ENCODE measurements at regions not wholly inside any gene's neighbourhood (a gene's known extent, or its start where the extent isn't known, plus 50 kb on each side); places are given as distances from the start of the nearest gene placed in this dataset.

DNA sequence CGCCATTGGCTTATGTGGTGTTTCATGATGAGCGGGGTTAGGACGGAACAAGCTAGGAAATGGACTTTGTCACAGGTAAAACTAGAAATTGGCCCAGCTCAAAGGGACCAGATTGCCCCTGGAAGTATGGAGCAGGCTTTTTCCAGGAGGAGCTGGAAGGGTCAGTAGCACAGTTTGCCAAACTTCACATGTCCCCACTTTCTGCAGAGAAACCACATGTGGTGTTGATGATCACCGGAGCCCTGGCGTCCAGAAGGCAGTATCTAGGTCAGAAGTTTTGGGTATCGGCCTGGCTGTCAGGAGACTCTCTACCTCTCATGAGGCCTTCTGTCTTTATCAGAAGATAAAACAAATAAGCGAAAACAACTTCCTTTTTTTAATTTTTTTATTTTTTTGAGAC, 248.5 kb downstream of the SOX9 start:
- H3K27ac ChIP-seq (ENCODE audit: insufficient read depth, low read depth, low read length), result no peak overlapping the region
- H3K4me3 ChIP-seq (replicated peaks in 1 of 3; ENCODE audit: insufficient read depth in 1 of 3, low read depth in 1 of 3, low read length in 3 of 3), result no peak overlapping the region
- no peak overlapping the region for H3K9ac ChIP-seq (replicated peaks; ENCODE audit: extremely low read depth, insufficient read depth, low read length)
- POLR2A ChIA-PET, result no interaction called here
- no peak for TF ChIP-seq JUN (IDR thresholded peaks at IDR 0.05; ENCODE audit: borderline replicate concordance, insufficient read depth, insufficient read length, low read depth)
- TF ChIP-seq EZH2 (IDR thresholded peaks at IDR 0.05; ENCODE audit: borderline replicate concordance, low read depth, low read length, severe bottlenecking), result no peak
- no peak for TF ChIP-seq POLR2A (IDR thresholded peaks at IDR 0.05; ENCODE audit: low read depth, low read length)
- TF ChIP-seq MYC (IDR thresholded peaks at IDR 0.05; ENCODE audit: low read depth, low read length), result no peak
- no peak for TF ChIP-seq CTCF (IDR thresholded peaks at IDR 0.05; ENCODE audit: extremely low read depth in 1 of 2, insufficient read depth in 1 of 2, low read depth in 1 of 2, low read length in 2 of 2)
- no peak for TF ChIP-seq FOS (IDR thresholded peaks at IDR 0.05; ENCODE audit: borderline replicate concordance, insufficient read depth, low read length)
- TF ChIP-seq POLR2AphosphoS5 (IDR thresholded peaks at IDR 0.05; ENCODE audit: insufficient read depth, low read depth, low read length), result no peak
- TF ChIP-seq GATA2 (IDR thresholded peaks at IDR 0.05; ENCODE audit: insufficient read depth, insufficient read length, low read depth, low read length), result no peak
- TF ChIP-seq, protein P1, sequence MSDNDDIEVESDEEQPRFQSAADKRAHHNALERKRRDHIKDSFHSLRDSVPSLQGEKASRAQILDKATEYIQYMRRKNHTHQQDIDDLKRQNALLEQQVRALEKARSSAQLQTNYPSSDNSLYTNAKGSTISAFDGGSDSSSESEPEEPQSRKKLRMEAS (IDR thresholded peaks at IDR 0.05; ENCODE audit: insufficient read depth, insufficient read length), result no peak
- no peaks in the 10 kb centered on the region for H3K9me3 ChIP-seq (replicated peaks; ENCODE audit: control insufficient read depth, insufficient read depth, low read length)
- no peaks in the 10 kb centered on the region for H3K4me1 ChIP-seq (ENCODE audit: control insufficient read depth, extremely low read depth, insufficient read depth, low read length)
- intact Hi-C loops (cut with micrococcal nuclease), result no loop called here
- no peaks in the 10 kb centered on the region for H3K36me3 ChIP-seq (ENCODE audit: control insufficient read depth in 2 of 2, extremely low read depth in 1 of 2, insufficient read depth in 2 of 2, low read length in 2 of 2)
- no peak for FAIRE-seq
- dilution Hi-C loops (cut with MboI; ENCODE audit: extremely low pct_ligation_motif_present, low sequenced_read_pairs), result no loop called here
- CTCF ChIA-PET, result no interaction called here
- H3K27me3 ChIP-seq (ENCODE audit: control insufficient read depth in 2 of 2, insufficient read depth in 2 of 2, low read length in 2 of 2), result no peaks in the 10 kb centered on the region
- H2AFZ ChIP-seq (ENCODE audit: low read depth, low read length), result no peak overlapping the region
- no TSS peak for BruUV-seq (replicated peaks)
- H4K20me1 ChIP-seq (replicated peaks; ENCODE audit: control insufficient read depth, extremely low read depth, insufficient read depth, low read length), result no peaks in the 10 kb centered on the region
- H3K79me2 ChIP-seq (ENCODE audit: control insufficient read depth, insufficient read depth, low read length), result no peaks in the 10 kb centered on the region
- H3K4me2 ChIP-seq (ENCODE audit: insufficient read depth, low read length), result no peak overlapping the region
- DNase-seq (ENCODE audit: low read depth, low spot score), result no peak
- no peaks in the 10 kb centered on the region for H3K9me1 ChIP-seq (replicated peaks; ENCODE audit: control insufficient read depth, extremely low read depth, insufficient read depth, low read length)
